Endothelial cell of umbilical vein (primary cell): ENCODE measurements at regions not wholly inside any gene's neighbourhood (a gene's known extent, or its start where the extent isn't known, plus 50 kb on each side); places are given as distances from the start of the nearest gene placed in this dataset.

ENCODE experiments used
- BruUV-seq: library from RNA; stranded (reverse); fragments of 400-500 nt; replicated peaks from 2 replicates; lab custom pipeline; 2021; lab: Mats Ljungman, UMichigan
- CTCF ChIA-PET: fragments of 300-600, 350-600 bp; sonication (Branson Sonifier 250); formaldehyde crosslinking; loops from one replicate; lab custom pipeline; 2021; ENCODE audit warnings: antibody characterized with exemption, inconsistent platforms; lab: Charles Lee
- POLR2A ChIA-PET: fragments of 300-600, 350-600 bp; sonication (Branson Sonifier 250); formaldehyde crosslinking; loops from one replicate; lab custom pipeline; 2021; ENCODE audit warnings: antibody characterized with exemption, inconsistent platforms; lab: Charles Lee
- DNase-seq: peaks from one replicate; pipeline ENCODE4 v3.0.0-alpha.2; 2011; ENCODE audit warnings: low read depth, low spot score
- FAIRE-seq: peaks from 2 replicates; lab custom pipeline; 2011; peaks lifted over from hg19 to GRCh38; lab: Jason Lieb, UNC
- H2AFZ ChIP-seq: 2 replicates; pipeline ENCODE4 v1.6.0; 2012; ENCODE audit warnings: low read depth, low read length, control low read depth, inconsistent platforms
- H3K27ac ChIP-seq: 2 replicates; pipeline ENCODE4 v1.5.1; 2011; ENCODE audit warnings: low read depth, mild to moderate bottlenecking, control low read depth, low read length, moderate library complexity; ENCODE audit not compliant: insufficient read depth
- H3K27me3 ChIP-seq, 2 experiments: 2 replicates each; pipeline versions ENCODE4 v1.6.0 to v1.6.1; 2011; ENCODE audit warnings: low read length in 2 of 2, mixed read lengths in 1 of 2; ENCODE audit not compliant: control insufficient read depth in 2 of 2, insufficient read depth in 2 of 2
- H3K36me3 ChIP-seq, 2 experiments: 2 replicates in 1 of 2; 3 replicates in 1 of 2; pipeline ENCODE4 v1.5.1; 2011; ENCODE audit warnings: low read length in 2 of 2, mild to moderate bottlenecking in 1 of 2, moderate library complexity in 1 of 2; ENCODE audit not compliant: control insufficient read depth in 2 of 2, insufficient read depth in 2 of 2; ENCODE audit errors: extremely low read depth in 1 of 2
- H3K4me1 ChIP-seq: 3 replicates; pipeline ENCODE4 v1.5.1; 2011; ENCODE audit warnings: mild to moderate bottlenecking, low read length; ENCODE audit not compliant: control insufficient read depth, insufficient read depth; ENCODE audit errors: extremely low read depth
- H3K4me2 ChIP-seq: 2 replicates; pipeline ENCODE4 v1.6.1; 2011; ENCODE audit warnings: low read length, control low read depth, mixed read lengths; ENCODE audit not compliant: insufficient read depth
- H3K4me3 ChIP-seq, 3 experiments: fragments of 200-600 bp in 1 of 3; sonication (generic), shearing (Covaris generic) in 1 of 3; replicated peaks in 1 of 3; 2 replicates each; pipeline ENCODE4 v1.5.1; 2011 to 2016; ENCODE audit warnings: control low read depth in 3 of 3, low read length in 3 of 3, mild to moderate bottlenecking in 2 of 3, inconsistent platforms in 1 of 3, low read depth in 1 of 3, moderate library complexity in 1 of 3; ENCODE audit not compliant: insufficient read depth in 1 of 3
- H3K79me2 ChIP-seq: 2 replicates; pipeline ENCODE4 v1.6.0; 2012; ENCODE audit warnings: low read length, inconsistent platforms; ENCODE audit not compliant: control insufficient read depth, insufficient read depth
- H3K9ac ChIP-seq: replicated peaks from 2 replicates; pipeline ENCODE3; 2011; ENCODE audit warnings: low read length, control low read depth; ENCODE audit not compliant: insufficient read depth; ENCODE audit errors: extremely low read depth
- H3K9me1 ChIP-seq: replicated peaks from 3 replicates; pipeline ENCODE4 v1.6.0; 2011; ENCODE audit warnings: mild to moderate bottlenecking, low read length; ENCODE audit not compliant: control insufficient read depth, insufficient read depth; ENCODE audit errors: extremely low read depth
- H3K9me3 ChIP-seq: replicated peaks from 2 replicates; pipeline ENCODE4 v1.5.1; 2012; ENCODE audit warnings: low read length, inconsistent platforms; ENCODE audit not compliant: control insufficient read depth, insufficient read depth
- H4K20me1 ChIP-seq: replicated peaks from 2 replicates; pipeline ENCODE3; 2011; ENCODE audit warnings: mild to moderate bottlenecking, low read length; ENCODE audit not compliant: control insufficient read depth, insufficient read depth; ENCODE audit errors: extremely low read depth
- CTCF ChIP-seq, 2 donors: IDR thresholded peaks; 1 replicate in 1 of 2; 2 replicates in 1 of 2; pipeline ENCODE4 v1.5.1; 2011; ENCODE audit warnings: low read length in 2 of 2, mild to moderate bottlenecking in 2 of 2, moderate library complexity in 2 of 2, control low read depth in 1 of 2, inconsistent platforms in 1 of 2, low read depth in 1 of 2; ENCODE audit not compliant: insufficient read depth in 1 of 2; ENCODE audit errors: extremely low read depth in 1 of 2
- EZH2 ChIP-seq: IDR thresholded peaks from 2 replicates; pipeline ENCODE4 v1.6.1; 2012; ENCODE audit warnings: borderline replicate concordance, low read depth, mild to moderate bottlenecking, moderate library complexity, low read length, inconsistent platforms; ENCODE audit not compliant: severe bottlenecking
- FOS ChIP-seq: IDR thresholded peaks from 2 replicates; pipeline ENCODE4 v1.6.1; 2011; ENCODE audit warnings: mild to moderate bottlenecking, low read length, moderate library complexity, borderline replicate concordance; ENCODE audit not compliant: insufficient read depth
- GATA2 ChIP-seq: IDR thresholded peaks from 2 replicates; pipeline ENCODE4 v1.7.0; 2011; ENCODE audit warnings: low read depth, mild to moderate bottlenecking, moderate library complexity, mixed read lengths, low read length; ENCODE audit not compliant: insufficient read length, insufficient read depth
- JUN ChIP-seq: IDR thresholded peaks from 2 replicates; pipeline ENCODE4 v1.6.1; 2011; ENCODE audit warnings: borderline replicate concordance, low read depth; ENCODE audit not compliant: insufficient read length, insufficient read depth
- MAX ChIP-seq: IDR thresholded peaks from 2 replicates; pipeline ENCODE4 v1.6.1; 2011; ENCODE audit not compliant: insufficient read depth, insufficient read length
- MYC ChIP-seq: IDR thresholded peaks from one replicate; pipeline ENCODE4 v1.6.1; 2011; ENCODE audit warnings: mild to moderate bottlenecking, low read depth, low read length
- POLR2A ChIP-seq: IDR thresholded peaks from 2 replicates; pipeline ENCODE4 v1.6.1; 2012; ENCODE audit warnings: low read depth, mild to moderate bottlenecking, control low read depth, low read length
- POLR2AphosphoS5 ChIP-seq: IDR thresholded peaks from 2 replicates; pipeline ENCODE4 v1.6.1; 2012; ENCODE audit warnings: low read depth, mild to moderate bottlenecking, control low read depth, low read length, moderate library complexity; ENCODE audit not compliant: insufficient read depth
- dilution Hi-C: fragments of 300-500 bp; cut with MboI; formaldehyde crosslinking; loops from one replicate; pipeline ENCODE4 v1.15.0; 2019; ENCODE audit warnings: low sequenced_read_pairs; ENCODE audit not compliant: extremely low pct_ligation_motif_present
- intact Hi-C: fragments of 100-400 bp; cut with micrococcal nuclease; formaldehyde crosslinking; loops from one replicate; pipeline ENCODE4 v1.10.0; 2022

GRCh38 chr22:22834204-22834603, 53.4 kb upstream of the IGLL5 start:
- TF ChIP-seq GATA2 (no peak), EZH2 (no peak), JUN (no peak), POLR2AphosphoS5 (no peak)
- no peaks in the 10 kb centered on the region for H3K9me3 ChIP-seq
- H2AFZ ChIP-seq, result no peak overlapping the region
- intact Hi-C loops, result no loop called here
- BruUV-seq, result no TSS peak
- H3K4me3 ChIP-seq, result no peak overlapping the region
- H3K27me3 ChIP-seq, result peaks cover 2 to 5% of the 10 kb centered on the region in 2 experiments
- ChIA-PET POLR2A (no interaction called here), CTCF (interaction anchor here (0.9 to 1.5 kb wide), 3 partner anchors 14 to 50 kb away, joined by 3 to 8 read pairs (median 5); no protein-coding TSS in a partner anchor)
- no peaks in the 10 kb centered on the region for H3K9me1 ChIP-seq
- DNase-seq (no peak), FAIRE-seq (no peak)
- H3K27ac ChIP-seq, result no peak overlapping the region
- no peaks in the 10 kb centered on the region for H4K20me1 ChIP-seq
- no peak overlapping the region for H3K4me2 ChIP-seq
- no peaks in the 10 kb centered on the region for H3K79me2 ChIP-seq
- no peaks in the 10 kb centered on the region for H3K36me3 ChIP-seq
- dilution Hi-C loops, result no loop called here
- H3K9ac ChIP-seq, result no peak overlapping the region
- H3K4me1 ChIP-seq, result no peaks in the 10 kb centered on the region

- DNase-seq (no peak), FAIRE-seq (no peak)
- dilution Hi-C loops (no loop called here), intact Hi-C loops (no loop called here)
- no peak overlapping the region for H3K4me2 ChIP-seq
- CTCF ChIA-PET, result interaction anchor here (0.9 to 1.5 kb wide), 3 partner anchors 13 to 49 kb away, joined by 3 to 8 read pairs (median 5); no protein-coding TSS in a partner anchor
- no peaks in the 10 kb centered on the region for H3K79me2 ChIP-seq
- BruUV-seq, result no TSS peak
- H3K9me1 ChIP-seq, result no peaks in the 10 kb centered on the region
- POLR2A ChIA-PET, result no interaction called here
- no peaks in the 10 kb centered on the region for H3K36me3 ChIP-seq
- TF ChIP-seq POLR2A, result no peak
- TF ChIP-seq EZH2, result no peak
- TF ChIP-seq MAX, result no peak
- TF ChIP-seq GATA2, result no peak
- no peak for TF ChIP-seq JUN
- TF ChIP-seq MYC, result no peak
- no peak for TF ChIP-seq CTCF (IDR thresholded peaks at IDR 0.05; ENCODE audit: extremely low read depth in 1 of 2, insufficient read depth in 1 of 2, low read depth in 1 of 2, low read length in 2 of 2)
- TF ChIP-seq POLR2AphosphoS5, result no peak
- TF ChIP-seq FOS, result no peak
- H4K20me1 ChIP-seq, result no peaks in the 10 kb centered on the region
- no peak overlapping the region for H2AFZ ChIP-seq
- H3K4me1 ChIP-seq, result no peaks in the 10 kb centered on the region
- H3K27me3 ChIP-seq, result peaks cover 2 to 5% of the 10 kb centered on the region in 2 experiments
- no peaks in the 10 kb centered on the region for H3K9me3 ChIP-seq
- no peak overlapping the region for H3K9ac ChIP-seq
- H3K4me3 ChIP-seq, result no peak overlapping the region
- no peak overlapping the region for H3K27ac ChIP-seq
Measured at GRCh38 chr22:22834783-22835182, 52.8 kb upstream of the IGLL5 start.
